ENCODE measurements at regions not wholly inside any gene's neighbourhood (a gene's known extent, or its start where the extent isn't known, plus 50 kb on each side); places are given as distances from the start of the nearest gene placed in this dataset.

- H3K36me3 ChIP-seq (ENCODE audit: low read depth), result no peaks in the 10 kb centered on the region
- H3K9me3 ChIP-seq (ENCODE audit: severe bottlenecking), result no peaks in the 10 kb centered on the region
- H3K27ac ChIP-seq (ENCODE audit: poor library complexity, severe bottlenecking), result no peak overlapping the region
- no peak for DNase-seq (ENCODE audit: low spot score)
- peaks cover 2% of the 10 kb centered on the region for H3K27me3 ChIP-seq (ENCODE audit: insufficient read depth, poor library complexity, severe bottlenecking)
- no peak overlapping the region for H3K4me3 ChIP-seq (ENCODE audit: severe bottlenecking)
- no peaks in the 10 kb centered on the region for H3K4me1 ChIP-seq (ENCODE audit: insufficient read depth, poor library complexity, severe bottlenecking)
- TF ChIP-seq CTCF (IDR thresholded peaks at IDR 0.05; ENCODE audit: poor library complexity, severe bottlenecking), result no peak
- ATAC-seq (ENCODE audit: low read depth), result no peak
Observed at GRCh38 chr7:16212032-16212431, 209.3 kb downstream of the CRPPA start.

- Histone ChIP-seq H3K27me3 (ENCODE audit: insufficient read depth, poor library complexity, severe bottlenecking) (peaks cover 2% of the 10 kb centered on the region), H3K4me3 (ENCODE audit: severe bottlenecking) (no peak overlapping the region), H3K27ac (ENCODE audit: poor library complexity, severe bottlenecking) (no peak overlapping the region), H3K9me3 (ENCODE audit: severe bottlenecking) (no peaks in the 10 kb centered on the region), H3K36me3 (ENCODE audit: low read depth) (no peaks in the 10 kb centered on the region), H3K4me1 (ENCODE audit: insufficient read depth, poor library complexity, severe bottlenecking) (no peaks in the 10 kb centered on the region)
- DNase-seq (ENCODE audit: low spot score) (no peak), ATAC-seq (ENCODE audit: low read depth) (no peak)
- no peak for TF ChIP-seq CTCF (IDR thresholded peaks at IDR 0.05; ENCODE audit: poor library complexity, severe bottlenecking)
Observed at GRCh38 chr7:16211402-16211925, 209.9 kb downstream of the CRPPA start.

- Histone ChIP-seq H3K4me1 (ENCODE audit: insufficient read depth, poor library complexity, severe bottlenecking) (no peaks in the 10 kb centered on the region), H3K27me3 (ENCODE audit: insufficient read depth, poor library complexity, severe bottlenecking) (peaks cover under 1% of the 10 kb centered on the region), H3K9me3 (ENCODE audit: severe bottlenecking) (no peaks in the 10 kb centered on the region), H3K36me3 (ENCODE audit: low read depth) (no peaks in the 10 kb centered on the region), H3K4me3 (ENCODE audit: severe bottlenecking) (no peak overlapping the region), H3K27ac (ENCODE audit: poor library complexity, severe bottlenecking) (no peak overlapping the region)
- DNase-seq (ENCODE audit: low spot score) (no peak), ATAC-seq (ENCODE audit: low read depth) (no peak)
- TF ChIP-seq CTCF (IDR thresholded peaks at IDR 0.05; ENCODE audit: poor library complexity, severe bottlenecking), result no peak
Observed at GRCh38 chr7:16210171-16210570, 211.2 kb downstream of the CRPPA start.

GRCh38 chr7:16207321-16207720, 214.0 kb downstream of the CRPPA start:
- no peak overlapping the region for H3K4me3 ChIP-seq (ENCODE audit: severe bottlenecking)
- no peaks in the 10 kb centered on the region for H3K9me3 ChIP-seq (ENCODE audit: severe bottlenecking)
- H3K4me1 ChIP-seq (ENCODE audit: insufficient read depth, poor library complexity, severe bottlenecking), result peaks cover 14% of the 10 kb centered on the region
- no peaks in the 10 kb centered on the region for H3K27me3 ChIP-seq (ENCODE audit: insufficient read depth, poor library complexity, severe bottlenecking)
- DNase-seq (ENCODE audit: low spot score) (no peak), ATAC-seq (ENCODE audit: low read depth) (no peak)
- no peak overlapping the region for H3K27ac ChIP-seq (ENCODE audit: poor library complexity, severe bottlenecking)
- H3K36me3 ChIP-seq (ENCODE audit: low read depth), result no peaks in the 10 kb centered on the region
- no peak for TF ChIP-seq CTCF (IDR thresholded peaks at IDR 0.05; ENCODE audit: poor library complexity, severe bottlenecking)

GRCh38 chr7:16205466-16205865, 215.9 kb downstream of the CRPPA start:
- Histone ChIP-seq H3K9me3 (ENCODE audit: severe bottlenecking) (no peaks in the 10 kb centered on the region), H3K4me3 (ENCODE audit: severe bottlenecking) (no peak overlapping the region), H3K4me1 (ENCODE audit: insufficient read depth, poor library complexity, severe bottlenecking) (peaks cover 24% of the 10 kb centered on the region), H3K36me3 (ENCODE audit: low read depth) (no peaks in the 10 kb centered on the region), H3K27me3 (ENCODE audit: insufficient read depth, poor library complexity, severe bottlenecking) (no peaks in the 10 kb centered on the region), H3K27ac (ENCODE audit: poor library complexity, severe bottlenecking) (no peak overlapping the region)
- ATAC-seq (ENCODE audit: low read depth) (no peak), DNase-seq (ENCODE audit: low spot score) (no peak)
- TF ChIP-seq CTCF (IDR thresholded peaks at IDR 0.05; ENCODE audit: poor library complexity, severe bottlenecking), result no peak
